Activated B cell treated with CpG ODN at 0.5 μM for 24 hours (primary cell): ENCODE measurements at regions not wholly inside any gene's neighbourhood (a gene's known extent, or its start where the extent isn't known, plus 50 kb on each side); places are given as distances from the start of the nearest gene placed in this dataset.

Experiments
- ATAC-seq: fragments of 200-7000 bp; cut with Tn5 transposase; one replicate; pipeline ENCODE4 v1.10.0; 2021; ENCODE audit warnings: low read depth, mild to moderate bottlenecking, moderate library complexity
- CTCF ChIA-PET: fragments of 350-600 bp; sonication (Branson Sonifier 250); formaldehyde crosslinking; loops from one replicate; lab custom pipeline; 2021; ENCODE audit warnings: antibody characterized with exemption; lab: Charles Lee
- POLR2A ChIA-PET: fragments of 350-600 bp; sonication (Branson Sonifier 250); formaldehyde crosslinking; loops from one replicate; lab custom pipeline; 2021; ENCODE audit warnings: antibody characterized with exemption; lab: Charles Lee
- DNase-seq: peaks from one replicate; pipeline ENCODE4 v3.0.0; 2022
- H3K27ac Mint-ChIP-seq: one replicate; pipeline ENCODE4 v1.8.0; 2020; ENCODE audit warnings: mixed read lengths
- H3K27me3 Mint-ChIP-seq: one replicate; pipeline ENCODE4 v1.8.0; 2021; ENCODE audit warnings: mixed read lengths
- H3K36me3 Mint-ChIP-seq: one replicate; pipeline ENCODE4 v1.8.0; 2021; ENCODE audit warnings: low read depth, mixed read lengths
- H3K4me1 Mint-ChIP-seq: one replicate; pipeline ENCODE4 v1.8.0; 2021; ENCODE audit warnings: mixed read lengths
- H3K4me3 Mint-ChIP-seq: one replicate; pipeline ENCODE4 v1.8.0; 2020; ENCODE audit warnings: mild to moderate bottlenecking, mixed read lengths
- H3K9me3 Mint-ChIP-seq: one replicate; pipeline ENCODE4 v1.8.0; 2020; ENCODE audit warnings: mixed read lengths
- intact Hi-C: fragments of 100-400 bp; cut with micrococcal nuclease; formaldehyde crosslinking; loops from one replicate; pipeline ENCODE4 v1.15.1; 2024
- TF ChIP-seq, protein P1 (sequence below): fragments of 200-600 bp; IDR thresholded peaks from one replicate; pipeline ENCODE4 v1.8.0; 2022; ENCODE audit warnings: antibody characterized with exemption, mild to moderate bottlenecking

DNA sequence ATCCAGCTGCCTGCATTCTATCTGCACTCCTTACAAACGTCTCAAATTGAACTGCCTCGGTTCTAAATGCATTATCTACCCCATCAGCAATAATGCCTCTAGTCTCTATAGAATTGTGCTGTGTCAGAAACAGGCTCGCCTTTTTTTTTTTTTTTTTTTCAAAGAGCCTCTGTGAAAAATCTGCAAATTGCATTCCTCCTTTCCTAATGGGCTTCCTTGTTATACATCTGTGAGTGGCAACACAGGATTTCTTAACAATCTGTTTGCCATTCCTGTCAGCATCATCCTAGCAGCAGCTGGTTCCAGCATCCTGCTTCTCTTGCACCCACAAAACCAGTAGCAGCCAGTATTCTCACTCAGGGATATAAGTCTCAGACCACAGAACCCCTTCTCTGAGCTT is 413.5 kb upstream of the SEMA3D start:
- no peak overlapping the region for H3K4me3 Mint-ChIP-seq
- intact Hi-C loops = no loop called here
- H3K27ac Mint-ChIP-seq = no peak overlapping the region
- POLR2A ChIA-PET = no interaction called here
- no peaks in the 10 kb centered on the region for H3K36me3 Mint-ChIP-seq
- TF ChIP-seq, protein P1, sequence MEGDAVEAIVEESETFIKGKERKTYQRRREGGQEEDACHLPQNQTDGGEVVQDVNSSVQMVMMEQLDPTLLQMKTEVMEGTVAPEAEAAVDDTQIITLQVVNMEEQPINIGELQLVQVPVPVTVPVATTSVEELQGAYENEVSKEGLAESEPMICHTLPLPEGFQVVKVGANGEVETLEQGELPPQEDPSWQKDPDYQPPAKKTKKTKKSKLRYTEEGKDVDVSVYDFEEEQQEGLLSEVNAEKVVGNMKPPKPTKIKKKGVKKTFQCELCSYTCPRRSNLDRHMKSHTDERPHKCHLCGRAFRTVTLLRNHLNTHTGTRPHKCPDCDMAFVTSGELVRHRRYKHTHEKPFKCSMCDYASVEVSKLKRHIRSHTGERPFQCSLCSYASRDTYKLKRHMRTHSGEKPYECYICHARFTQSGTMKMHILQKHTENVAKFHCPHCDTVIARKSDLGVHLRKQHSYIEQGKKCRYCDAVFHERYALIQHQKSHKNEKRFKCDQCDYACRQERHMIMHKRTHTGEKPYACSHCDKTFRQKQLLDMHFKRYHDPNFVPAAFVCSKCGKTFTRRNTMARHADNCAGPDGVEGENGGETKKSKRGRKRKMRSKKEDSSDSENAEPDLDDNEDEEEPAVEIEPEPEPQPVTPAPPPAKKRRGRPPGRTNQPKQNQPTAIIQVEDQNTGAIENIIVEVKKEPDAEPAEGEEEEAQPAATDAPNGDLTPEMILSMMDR = no peak
- no peaks in the 10 kb centered on the region for H3K27me3 Mint-ChIP-seq
- CTCF ChIA-PET = no interaction called here
- no peaks in the 10 kb centered on the region for H3K4me1 Mint-ChIP-seq
- ATAC-seq (no peak), DNase-seq (no peak)
- H3K9me3 Mint-ChIP-seq = peaks cover 2% of the 10 kb centered on the region

DNA sequence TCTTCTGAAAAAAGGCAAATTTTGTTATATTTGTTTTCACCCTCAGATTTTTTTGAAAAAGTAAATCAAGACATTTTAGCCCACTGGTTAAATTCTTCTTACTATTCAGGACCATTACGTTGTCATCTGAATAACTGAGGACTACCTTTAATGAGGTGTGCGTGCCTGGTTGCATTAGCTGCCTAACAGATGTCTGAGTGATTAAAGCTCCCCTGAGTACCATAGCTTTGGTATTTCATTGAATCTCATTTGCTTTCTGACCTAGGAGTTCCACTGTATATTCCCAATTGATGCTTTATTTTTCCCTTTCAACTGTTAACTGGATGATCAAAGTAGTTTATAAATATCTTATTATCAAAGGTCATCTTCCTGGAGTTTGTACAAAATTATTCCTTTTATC is 410.0 kb upstream of the SEMA3D start:
- CTCF ChIA-PET = no interaction called here
- TF ChIP-seq, protein P1 = no peak
- Mint-ChIP-seq H3K9me3 (no peaks in the 10 kb centered on the region), H3K4me3 (no peak overlapping the region), H3K36me3 (no peaks in the 10 kb centered on the region), H3K27me3 (no peaks in the 10 kb centered on the region), H3K27ac (no peak overlapping the region), H3K4me1 (no peaks in the 10 kb centered on the region)
- POLR2A ChIA-PET = no interaction called here
- no peak for ATAC-seq
- intact Hi-C loops = no loop called here
- no peak for DNase-seq

DNA sequence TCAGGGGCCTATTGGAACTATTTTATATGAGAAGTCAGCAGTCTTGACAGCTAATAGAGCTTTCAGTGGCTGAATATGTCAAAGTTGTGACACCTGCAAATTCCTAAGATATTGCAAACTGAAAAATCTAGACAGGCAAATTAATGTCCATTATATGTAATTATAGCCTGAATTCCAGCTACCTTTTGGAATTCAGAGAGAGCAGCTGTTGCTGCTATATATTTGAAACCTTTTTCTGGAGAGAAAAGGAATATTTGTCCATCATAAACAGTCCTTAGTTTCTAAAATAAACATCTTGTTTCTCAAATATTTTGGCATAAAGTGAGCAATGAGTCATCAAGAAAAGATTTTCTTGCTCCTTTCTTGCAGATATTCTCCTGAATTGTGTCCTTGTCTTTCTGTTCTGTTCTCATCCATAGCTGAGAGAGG is 408.9 kb upstream of the SEMA3D start:
- Mint-ChIP-seq H3K36me3 (no peaks in the 10 kb centered on the region), H3K4me3 (no peak overlapping the region), H3K4me1 (no peaks in the 10 kb centered on the region), H3K27ac (no peak overlapping the region), H3K9me3 (no peaks in the 10 kb centered on the region), H3K27me3 (no peaks in the 10 kb centered on the region)
- DNase-seq (no peak), ATAC-seq (no peak)
- ChIA-PET CTCF (no interaction called here), POLR2A (no interaction called here)
- TF ChIP-seq, protein P1 = no peak
- intact Hi-C loops = no loop called here

DNA sequence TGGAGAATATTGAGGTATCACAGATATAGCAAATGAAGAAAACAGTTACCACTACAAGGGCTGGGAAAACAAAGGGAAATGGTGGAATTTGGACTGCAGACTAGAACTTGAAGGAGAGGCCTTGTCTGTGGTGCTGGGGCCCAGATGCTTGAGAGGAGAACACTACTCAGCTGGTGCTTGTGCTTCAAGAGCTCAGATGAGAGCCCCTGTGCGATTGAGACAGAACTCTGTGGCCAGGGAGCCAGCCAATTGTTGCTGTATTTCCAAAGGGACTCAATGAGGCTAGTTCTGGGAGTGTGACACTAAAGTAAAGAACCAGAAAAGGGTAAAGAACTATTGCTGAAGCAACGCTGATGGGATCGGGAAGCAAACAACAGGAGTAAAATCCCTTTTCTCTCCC is 406.5 kb upstream of the SEMA3D start:
- CTCF ChIA-PET = no interaction called here
- no peaks in the 10 kb centered on the region for H3K27me3 Mint-ChIP-seq
- POLR2A ChIA-PET = no interaction called here

DNA sequence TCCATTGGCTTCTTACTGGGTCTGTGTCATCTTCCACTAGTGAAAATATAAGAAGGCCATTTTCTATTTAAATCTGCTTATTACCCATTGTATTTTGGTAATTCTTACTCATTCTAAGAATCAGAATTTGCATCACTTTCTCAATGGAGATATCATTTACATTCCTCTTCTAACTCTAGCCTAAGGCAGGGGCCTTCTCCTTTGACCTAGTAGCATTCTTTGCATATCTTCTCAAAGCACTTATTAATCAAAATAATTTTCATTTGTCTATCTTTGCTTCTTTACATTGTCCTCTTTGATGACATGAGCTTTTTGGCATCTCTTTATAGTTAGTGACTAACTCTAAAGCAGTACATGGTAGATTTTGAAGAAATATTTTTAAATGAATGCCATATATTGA is 400.9 kb upstream of the SEMA3D start:
- TF ChIP-seq, protein P1 = no peak
- no peak for ATAC-seq
- CTCF ChIA-PET = no interaction called here
- Mint-ChIP-seq H3K4me3 (no peak overlapping the region), H3K36me3 (no peaks in the 10 kb centered on the region), H3K9me3 (no peaks in the 10 kb centered on the region), H3K4me1 (no peaks in the 10 kb centered on the region), H3K27me3 (no peaks in the 10 kb centered on the region), H3K27ac (no peak overlapping the region)
- intact Hi-C loops = no loop called here
- POLR2A ChIA-PET = no interaction called here
- DNase-seq = no peak

More for the DNA sequence above, 406.5 kb upstream of the SEMA3D start:
- Mint-ChIP-seq H3K4me1 (no peaks in the 10 kb centered on the region), H3K27ac (no peak overlapping the region), H3K4me3 (no peak overlapping the region), H3K9me3 (no peaks in the 10 kb centered on the region), H3K36me3 (no peaks in the 10 kb centered on the region)
- ATAC-seq (no peak), DNase-seq (no peak)
- intact Hi-C loops = no loop called here
- TF ChIP-seq, protein P1 = no peak
